GM21825 (cell line): ENCODE measurements at regions not wholly inside any gene's neighbourhood (a gene's known extent, or its start where the extent isn't known, plus 50 kb on each side); places are given as distances from the start of the nearest gene placed in this dataset.

Source experiments
- ATAC-seq: cut with Tn5 transposase; IDR thresholded peaks from one replicate; pipeline ENCODE4 v1.9.1; 2021; ENCODE audit warnings: mild to moderate bottlenecking, moderate library complexity; ENCODE audit not compliant: unreplicated experiment

- ATAC-seq, result no peak
These were observed 741.1 kb upstream of the ID2 start for GRCh38 chr2:7940723-7941122.

GRCh38 chr2:7943446-7943845 lies 738.4 kb upstream of the ID2 start:
- no peak for ATAC-seq

GRCh38 chr2:7945026-7945425 lies 736.8 kb upstream of the ID2 start:
- ATAC-seq, result no peak

- ATAC-seq, result no peak
These were observed 731.7 kb upstream of the ID2 start for GRCh38 chr2:7950035-7950612.

GRCh38 chr2:7951001-7951400 lies 730.9 kb upstream of the ID2 start:
- ATAC-seq, result no peak

GRCh38 chr2:7951490-7951889 lies 730.4 kb upstream of the ID2 start:
- ATAC-seq, result no peak

- ATAC-seq, result no peak
These were observed 729.7 kb upstream of the ID2 start for GRCh38 chr2:7952046-7952745.

- no peak for ATAC-seq
These were observed 728.7 kb upstream of the ID2 start for GRCh38 chr2:7953195-7953594.

- no peak for ATAC-seq
These were observed 727.6 kb upstream of the ID2 start for GRCh38 chr2:7954234-7954633.

- no peak for ATAC-seq
These were observed 725.6 kb upstream of the ID2 start for GRCh38 chr2:7956126-7956689.

- ATAC-seq, result no peak
These were observed 720.3 kb upstream of the ID2 start for GRCh38 chr2:7961550-7961949.

GRCh38 chr2:7962161-7962560 lies 719.7 kb upstream of the ID2 start:
- ATAC-seq, result no peak

- ATAC-seq, result no peak
These were observed 718.1 kb upstream of the ID2 start for GRCh38 chr2:7963787-7964186.

GRCh38 chr2:7966032-7966431 lies 715.8 kb upstream of the ID2 start:
- no peak for ATAC-seq

GRCh38 chr2:7967707-7968405 lies 714.0 kb upstream of the ID2 start:
- no peak for ATAC-seq

- ATAC-seq, result no peak
These were observed 711.9 kb upstream of the ID2 start for GRCh38 chr2:7969756-7970515.

- ATAC-seq, result no peak
These were observed 710.6 kb upstream of the ID2 start for GRCh38 chr2:7971248-7971647.

GRCh38 chr2:7971841-7972240 lies 710.0 kb upstream of the ID2 start:
- ATAC-seq, result no peak

GRCh38 chr2:7972670-7973069 lies 709.2 kb upstream of the ID2 start:
- ATAC-seq, result no peak

- no peak for ATAC-seq
These were observed 707.9 kb upstream of the ID2 start for GRCh38 chr2:7973801-7974480.

GRCh38 chr2:7974936-7975335 lies 706.9 kb upstream of the ID2 start:
- ATAC-seq, result no peak
